GM19351 (cell line): ENCODE measurements at regions not wholly inside any gene's neighbourhood (a gene's known extent, or its start where the extent isn't known, plus 50 kb on each side); places are given as distances from the start of the nearest gene placed in this dataset.
"Not testable (repeated sequence)": the region's sequence is repeated elsewhere in the genome, so short reads cannot be mapped to it uniquely, and the experiment has no call there.

Experiments
- ATAC-seq: cut with Tn5 transposase; IDR thresholded peaks from one replicate; pipeline ENCODE4 v1.9.1; 2021; ENCODE audit warnings: mild to moderate bottlenecking, moderate library complexity; ENCODE audit not compliant: unreplicated experiment

- no peak for ATAC-seq
These were observed 104.3 kb upstream of the RNU6-1 start for GRCh38 chr15:67944010-67944641.

- no peak for ATAC-seq
These were observed 105.3 kb upstream of the RNU6-1 start for GRCh38 chr15:67945131-67945530.

- ATAC-seq = no peak
These were observed 106.3 kb upstream of the RNU6-1 start for GRCh38 chr15:67945951-67946700.

GRCh38 chr15:67946701-67947100, 106.9 kb upstream of the RNU6-1 start:
- no peak for ATAC-seq

- ATAC-seq = no peak
These were observed 106.7 kb upstream of the PIAS1 start for GRCh38 chr15:67947254-67948039.

GRCh38 chr15:67948215-67948614, 105.9 kb upstream of the PIAS1 start:
- ATAC-seq = no peak

GRCh38 chr15:67951187-67951586, 102.9 kb upstream of the PIAS1 start:
- ATAC-seq = not testable (repeated sequence)

- ATAC-seq = no peak
These were observed 100.8 kb upstream of the PIAS1 start for GRCh38 chr15:67953299-67953698.

GRCh38 chr15:67955252-67955651, 98.9 kb upstream of the PIAS1 start:
- no peak for ATAC-seq

GRCh38 chr15:67957435-67958132, 96.5 kb upstream of the PIAS1 start:
- no peak for ATAC-seq

- peak; percentile 44 for ATAC-seq
These were observed 86.2 kb upstream of the PIAS1 start for GRCh38 chr15:67967871-67968431.

- no peak for ATAC-seq
These were observed 85.6 kb upstream of the PIAS1 start for GRCh38 chr15:67968564-67968963.

GRCh38 chr15:67968966-67969365, 85.1 kb upstream of the PIAS1 start:
- ATAC-seq = no peak

GRCh38 chr15:67969892-67970291, 84.2 kb upstream of the PIAS1 start:
- ATAC-seq = no peak

GRCh38 chr15:67972377-67972776, 81.7 kb upstream of the PIAS1 start:
- no peak for ATAC-seq

GRCh38 chr15:67973846-67974245, 80.3 kb upstream of the PIAS1 start:
- no peak for ATAC-seq

GRCh38 chr15:67976506-67977073, 77.5 kb upstream of the PIAS1 start:
- ATAC-seq = no peak

GRCh38 chr15:67977414-67978089, 76.6 kb upstream of the PIAS1 start:
- no peak for ATAC-seq

GRCh38 chr15:67979281-67979680, 74.8 kb upstream of the PIAS1 start:
- ATAC-seq = no peak

GRCh38 chr15:67980171-67980570, 73.9 kb upstream of the PIAS1 start:
- ATAC-seq = no peak
